ENCODE measurements at regions not wholly inside any gene's neighbourhood (a gene's known extent, or its start where the extent isn't known, plus 50 kb on each side); places are given as distances from the start of the nearest gene placed in this dataset.

DNA sequence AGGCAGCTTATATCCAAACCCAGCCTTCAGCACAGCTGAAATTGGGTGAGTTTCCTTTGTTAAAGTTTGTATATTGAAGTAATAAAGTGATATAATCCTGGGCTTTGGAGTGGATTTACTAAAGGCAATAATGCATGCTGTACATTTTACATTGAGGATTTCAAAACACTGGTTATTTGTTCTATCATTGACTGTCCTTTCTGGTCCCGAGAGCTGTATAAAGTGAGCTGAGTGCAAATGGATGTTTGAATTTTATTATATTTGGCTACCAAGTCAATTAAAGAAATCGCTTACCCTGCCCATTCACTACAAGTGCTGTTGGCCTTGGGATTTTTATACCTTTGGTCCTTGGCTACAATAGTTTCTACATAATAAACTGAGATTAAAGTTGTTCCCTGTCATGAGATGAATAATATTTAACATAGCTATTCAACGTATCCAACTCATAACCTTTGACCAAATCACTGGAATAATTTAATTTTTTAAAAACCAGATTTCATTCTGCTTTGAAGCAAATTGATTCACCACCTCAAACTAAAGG, 207.9 kb downstream of the KLF5 start:
- dilution Hi-C loops (cut with HindIII; ENCODE audit: low sequenced_read_pairs, unreplicated experiment) (no loop called here), intact Hi-C loops (cut with micrococcal nuclease) (no loop called here), in situ Hi-C loops (cut with MboI; ENCODE audit: low sequenced_read_pairs) (no loop called here)
- TF ChIP-seq, protein P1, sequence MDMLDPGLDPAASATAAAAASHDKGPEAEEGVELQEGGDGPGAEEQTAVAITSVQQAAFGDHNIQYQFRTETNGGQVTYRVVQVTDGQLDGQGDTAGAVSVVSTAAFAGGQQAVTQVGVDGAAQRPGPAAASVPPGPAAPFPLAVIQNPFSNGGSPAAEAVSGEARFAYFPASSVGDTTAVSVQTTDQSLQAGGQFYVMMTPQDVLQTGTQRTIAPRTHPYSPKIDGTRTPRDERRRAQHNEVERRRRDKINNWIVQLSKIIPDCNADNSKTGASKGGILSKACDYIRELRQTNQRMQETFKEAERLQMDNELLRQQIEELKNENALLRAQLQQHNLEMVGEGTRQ (IDR thresholded peaks at IDR 0.05; ENCODE audit: low read depth, low read length), result no peak
- TF ChIP-seq CHD1 (IDR thresholded peaks at IDR 0.05; ENCODE audit: low read depth, low read length) (no peak), NFE2L2 (IDR thresholded peaks at IDR 0.05; ENCODE audit: low read depth, low read length) (no peak), CEBPB (IDR thresholded peaks at IDR 0.05; ENCODE audit: low read depth, low read length) (no peak), RCOR1 (IDR thresholded peaks at IDR 0.05; ENCODE audit: insufficient replicate concordance, low read length) (no peak), FOS (IDR thresholded peaks at IDR 0.05; ENCODE audit: low read depth, low read length) (no peak), MAFK (IDR thresholded peaks at IDR 0.05; ENCODE audit: low read depth, low read length) (no peak), MXI1 (IDR thresholded peaks at IDR 0.05; ENCODE audit: borderline replicate concordance, low read depth, low read length) (no peak), RFX5 (IDR thresholded peaks at IDR 0.05; ENCODE audit: low read depth, low read length) (no peak), MAZ (IDR thresholded peaks at IDR 0.05; ENCODE audit: borderline replicate concordance, low read depth, low read length) (no peak), BHLHE40 (IDR thresholded peaks at IDR 0.05; ENCODE audit: low read depth, low read length) (no peak), RAD21 (IDR thresholded peaks at IDR 0.05; ENCODE audit: low read length) (no peak), POLR2A (IDR thresholded peaks at IDR 0.05; ENCODE audit: low read depth, low read length) (no peak), SMC3 (IDR thresholded peaks at IDR 0.05; ENCODE audit: low read depth, low read length) (no peak)
- TF ChIP-seq, protein P2, sequence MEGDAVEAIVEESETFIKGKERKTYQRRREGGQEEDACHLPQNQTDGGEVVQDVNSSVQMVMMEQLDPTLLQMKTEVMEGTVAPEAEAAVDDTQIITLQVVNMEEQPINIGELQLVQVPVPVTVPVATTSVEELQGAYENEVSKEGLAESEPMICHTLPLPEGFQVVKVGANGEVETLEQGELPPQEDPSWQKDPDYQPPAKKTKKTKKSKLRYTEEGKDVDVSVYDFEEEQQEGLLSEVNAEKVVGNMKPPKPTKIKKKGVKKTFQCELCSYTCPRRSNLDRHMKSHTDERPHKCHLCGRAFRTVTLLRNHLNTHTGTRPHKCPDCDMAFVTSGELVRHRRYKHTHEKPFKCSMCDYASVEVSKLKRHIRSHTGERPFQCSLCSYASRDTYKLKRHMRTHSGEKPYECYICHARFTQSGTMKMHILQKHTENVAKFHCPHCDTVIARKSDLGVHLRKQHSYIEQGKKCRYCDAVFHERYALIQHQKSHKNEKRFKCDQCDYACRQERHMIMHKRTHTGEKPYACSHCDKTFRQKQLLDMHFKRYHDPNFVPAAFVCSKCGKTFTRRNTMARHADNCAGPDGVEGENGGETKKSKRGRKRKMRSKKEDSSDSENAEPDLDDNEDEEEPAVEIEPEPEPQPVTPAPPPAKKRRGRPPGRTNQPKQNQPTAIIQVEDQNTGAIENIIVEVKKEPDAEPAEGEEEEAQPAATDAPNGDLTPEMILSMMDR (conservative IDR thresholded peaks at IDR 0.05; ENCODE audit: low read depth, low read length), result no peak
- TF ChIP-seq, protein P3, sequence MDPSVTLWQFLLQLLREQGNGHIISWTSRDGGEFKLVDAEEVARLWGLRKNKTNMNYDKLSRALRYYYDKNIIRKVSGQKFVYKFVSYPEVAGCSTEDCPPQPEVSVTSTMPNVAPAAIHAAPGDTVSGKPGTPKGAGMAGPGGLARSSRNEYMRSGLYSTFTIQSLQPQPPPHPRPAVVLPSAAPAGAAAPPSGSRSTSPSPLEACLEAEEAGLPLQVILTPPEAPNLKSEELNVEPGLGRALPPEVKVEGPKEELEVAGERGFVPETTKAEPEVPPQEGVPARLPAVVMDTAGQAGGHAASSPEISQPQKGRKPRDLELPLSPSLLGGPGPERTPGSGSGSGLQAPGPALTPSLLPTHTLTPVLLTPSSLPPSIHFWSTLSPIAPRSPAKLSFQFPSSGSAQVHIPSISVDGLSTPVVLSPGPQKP (IDR thresholded peaks at IDR 0.05; ENCODE audit: borderline replicate concordance, low read depth, low read length), result no peak
- H3K9me1 ChIP-seq (ENCODE audit: insufficient read depth, low read length), result peaks cover 3% of the 10 kb centered on the region; the same call in 1 of the 2 replicates
- no peak overlapping the region for H3K23ac ChIP-seq (ENCODE audit: low read depth, low read length)
- no peaks in the 10 kb centered on the region for H3K9me3 ChIP-seq (ENCODE audit: control insufficient read depth, insufficient read depth, low read length)
- WGBS, 2 experiments (ENCODE audit: extremely low coverage in 2 of 2, insufficient read length in 1 of 2), result no CpG with 5 or more reads among the region's 3 CpGs
- no peak overlapping the region for H3K14ac ChIP-seq (replicated peaks; ENCODE audit: low read depth, low read length)
- H2AFZ ChIP-seq (replicated peaks; ENCODE audit: low read length, poor library complexity), result no peak overlapping the region
- no peak overlapping the region for H2BK15ac ChIP-seq (ENCODE audit: low read depth, low read length)
- H2BK5ac ChIP-seq (ENCODE audit: low read depth, low read length, poor library complexity, severe bottlenecking), result no peak overlapping the region
- H3K36me3 ChIP-seq (ENCODE audit: control insufficient read depth, insufficient read depth, low read length), result no peaks in the 10 kb centered on the region
- no peak overlapping the region for H3K4me2 ChIP-seq (ENCODE audit: low read depth, low read length)
- H2BK120ac ChIP-seq (ENCODE audit: low read depth, low read length), result no peak overlapping the region
- no TSS peak for BruUV-seq (replicated peaks)
- H3K79me1 ChIP-seq (ENCODE audit: low read depth in 1 of 2, low read length in 2 of 2), result no peaks in the 10 kb centered on the region
- H2AK9ac ChIP-seq (replicated peaks; ENCODE audit: low read depth, low read length, poor library complexity), result no peak overlapping the region
- no peak overlapping the region for H2AK5ac ChIP-seq (ENCODE audit: low read depth, low read length)
- H3K18ac ChIP-seq (ENCODE audit: low read depth, low read length), result no peak overlapping the region
- ChIA-PET POLR2A (ENCODE audit: unreplicated experiment) (no interaction called here), CTCF (interaction anchor here (0.7 to 1.4 kb wide), 2 partner anchors 8 to 12 kb away, joined by 3 read pairs; no protein-coding TSS in a partner anchor)
- no peak overlapping the region for H3K56ac ChIP-seq (ENCODE audit: extremely low read depth, insufficient read depth, low read length)
- no peak overlapping the region for H4K5ac ChIP-seq (ENCODE audit: low read depth, low read length)
- H3K9ac ChIP-seq (ENCODE audit: low read depth, low read length), result no peak overlapping the region
- no peaks in the 10 kb centered on the region for H4K20me1 ChIP-seq (ENCODE audit: insufficient read depth, low read length)
- H3K27me3 ChIP-seq (ENCODE audit: control insufficient read depth, insufficient read depth, low read length), result 0 out of 2 replicates have a peak, but pooled peaks cover 2% of the 10 kb centered on the region
- no peak for DNase-seq
- H2BK20ac ChIP-seq (ENCODE audit: low read depth, low read length), result no peak overlapping the region
- no peak overlapping the region for H3K4ac ChIP-seq (ENCODE audit: low read depth, low read length)
- 0 out of 2 replicates have a peak, but pooled peaks cover 2% of the 10 kb centered on the region for H3K4me1 ChIP-seq (ENCODE audit: control insufficient read depth, insufficient read depth, low read length)
- no peak overlapping the region for H4K8ac ChIP-seq (ENCODE audit: low read depth in 2 of 2, low read length in 2 of 2)
- no peak overlapping the region for H3K4me3 ChIP-seq (ENCODE audit: insufficient read depth, low read depth, low read length)
- no peak overlapping the region for H3K27ac ChIP-seq (ENCODE audit: insufficient read depth, low read length)
- H4K91ac ChIP-seq (ENCODE audit: insufficient read depth, low read depth, low read length), result no peak overlapping the region
- ATAC-seq (ENCODE audit: low read depth), result no peak
